RWPE2 (cell line): ENCODE measurements at regions not wholly inside any gene's neighbourhood (a gene's known extent, or its start where the extent isn't known, plus 50 kb on each side); places are given as distances from the start of the nearest gene placed in this dataset.
"Not testable (repeated sequence)": the region's sequence is repeated elsewhere in the genome, so short reads cannot be mapped to it uniquely, and the experiment has no call there.

Experiments
- ATAC-seq: fragments of 200-7000 bp; cut with Tn5 transposase; 3 replicates; pipeline ENCODE4 v1.9.1; 2021; ENCODE audit warnings: low read depth
- DNase-seq: peaks from one replicate; pipeline ENCODE4 v3.0.0-alpha.2; 2020; ENCODE audit warnings: low spot score
- H3K27ac ChIP-seq: fragments of 450-650 bp; 2 replicates; pipeline ENCODE4 v1.5.1; 2017; ENCODE audit warnings: mild to moderate bottlenecking; ENCODE audit not compliant: poor library complexity, severe bottlenecking
- H3K27me3 ChIP-seq: fragments of 250-450 bp; sonication (Bioruptor Pico); 2 replicates; pipeline ENCODE4 v1.5.1; 2021; ENCODE audit warnings: mild to moderate bottlenecking, moderate library complexity; ENCODE audit not compliant: insufficient read depth, poor library complexity, severe bottlenecking
- H3K36me3 ChIP-seq: fragments of 250-450 bp; sonication (Bioruptor Pico); 2 replicates; pipeline ENCODE4 v1.5.1; 2020; ENCODE audit warnings: low read depth, mild to moderate bottlenecking, moderate library complexity
- H3K4me1 ChIP-seq: fragments of 250-450 bp; sonication (Bioruptor Pico); 2 replicates; pipeline ENCODE4 v1.5.1; 2021; ENCODE audit warnings: mild to moderate bottlenecking, moderate library complexity; ENCODE audit not compliant: insufficient read depth, poor library complexity, severe bottlenecking
- H3K4me3 ChIP-seq: fragments of 250-450 bp; sonication (Bioruptor Pico); 2 replicates; pipeline ENCODE4 v1.5.1; 2021; ENCODE audit warnings: mild to moderate bottlenecking, moderate library complexity; ENCODE audit not compliant: severe bottlenecking
- H3K9me3 ChIP-seq: fragments of 250-450 bp; sonication (Bioruptor Pico); 2 replicates; pipeline ENCODE4 v1.5.1; 2021; ENCODE audit warnings: mild to moderate bottlenecking, moderate library complexity; ENCODE audit not compliant: severe bottlenecking
- CTCF ChIP-seq: fragments of 450-650 bp; IDR thresholded peaks from one replicate; pipeline ENCODE4 v1.5.1; 2017; ENCODE audit warnings: mild to moderate bottlenecking, moderate library complexity; ENCODE audit not compliant: poor library complexity, severe bottlenecking

GRCh38 chr11:100593291-100593690 lies 93.8 kb upstream of the ARHGAP42 start:
- H3K4me3 ChIP-seq: no peak overlapping the region
- H3K36me3 ChIP-seq: no peaks in the 10 kb centered on the region
- no peak for TF ChIP-seq CTCF
- H3K4me1 ChIP-seq: no peaks in the 10 kb centered on the region
- H3K9me3 ChIP-seq: no peaks in the 10 kb centered on the region
- H3K27ac ChIP-seq: no peak overlapping the region
- H3K27me3 ChIP-seq: no peaks in the 10 kb centered on the region
- no peak for ATAC-seq
- DNase-seq: no peak

- no peaks in the 10 kb centered on the region for H3K27me3 ChIP-seq
- DNase-seq (no peak), ATAC-seq (no peak)
- H3K9me3 ChIP-seq: no peaks in the 10 kb centered on the region
- H3K4me3 ChIP-seq: no peak overlapping the region
- no peak for TF ChIP-seq CTCF
- H3K4me1 ChIP-seq: no peaks in the 10 kb centered on the region
- no peak overlapping the region for H3K27ac ChIP-seq
- H3K36me3 ChIP-seq: no peaks in the 10 kb centered on the region
Observed at GRCh38 chr11:100594320-100594719, 92.8 kb upstream of the ARHGAP42 start.

- no peak for ATAC-seq
- Histone ChIP-seq H3K36me3 (no peaks in the 10 kb centered on the region), H3K9me3 (no peaks in the 10 kb centered on the region), H3K27me3 (no peaks in the 10 kb centered on the region), H3K4me1 (no peaks in the 10 kb centered on the region), H3K27ac (no peak overlapping the region), H3K4me3 (no peak overlapping the region)
- DNase-seq: no peak
- no peak for TF ChIP-seq CTCF
Observed at GRCh38 chr11:100600941-100601340, 86.1 kb upstream of the ARHGAP42 start.

- Histone ChIP-seq H3K27me3 (no peaks in the 10 kb centered on the region), H3K27ac (no peak overlapping the region), H3K4me3 (no peak overlapping the region), H3K4me1 (no peaks in the 10 kb centered on the region), H3K36me3 (no peaks in the 10 kb centered on the region), H3K9me3 (no peaks in the 10 kb centered on the region)
- no peak for DNase-seq
- no peak for ATAC-seq
- TF ChIP-seq CTCF: no peak
Observed at GRCh38 chr11:100602716-100603115, 84.4 kb upstream of the ARHGAP42 start.

- not testable (repeated sequence) for H3K27ac ChIP-seq, H3K4me1 ChIP-seq, H3K27me3 ChIP-seq, DNase-seq, ATAC-seq, H3K36me3 ChIP-seq, H3K4me3 ChIP-seq, H3K9me3 ChIP-seq
Observed at GRCh38 chr11:100607761-100608160, 79.3 kb upstream of the ARHGAP42 start.
